ENCODE measurements at regions not wholly inside any gene's neighbourhood (a gene's known extent, or its start where the extent isn't known, plus 50 kb on each side); places are given as distances from the start of the nearest gene placed in this dataset.

- TF ChIP-seq SMC3 (IDR thresholded peaks at IDR 0.05): no peak
- no peak for TF ChIP-seq MAFK (IDR thresholded peaks at IDR 0.05; ENCODE audit: partially characterized antibody)
- TF ChIP-seq CTCF (IDR thresholded peaks at IDR 0.05): no peak
- no peak for TF ChIP-seq HDAC2 (IDR thresholded peaks at IDR 0.05)
- no peak for TF ChIP-seq POLR2A (IDR thresholded peaks at IDR 0.05; ENCODE audit: low read length)
- no peak for TF ChIP-seq ESRRA (IDR thresholded peaks at IDR 0.05; ENCODE audit: borderline replicate concordance, low read length)
- no peak for TF ChIP-seq HMGXB4 (CRISPR knock-in tag; IDR thresholded peaks at IDR 0.05; ENCODE audit: borderline replicate concordance)
- TF ChIP-seq, protein P1, sequence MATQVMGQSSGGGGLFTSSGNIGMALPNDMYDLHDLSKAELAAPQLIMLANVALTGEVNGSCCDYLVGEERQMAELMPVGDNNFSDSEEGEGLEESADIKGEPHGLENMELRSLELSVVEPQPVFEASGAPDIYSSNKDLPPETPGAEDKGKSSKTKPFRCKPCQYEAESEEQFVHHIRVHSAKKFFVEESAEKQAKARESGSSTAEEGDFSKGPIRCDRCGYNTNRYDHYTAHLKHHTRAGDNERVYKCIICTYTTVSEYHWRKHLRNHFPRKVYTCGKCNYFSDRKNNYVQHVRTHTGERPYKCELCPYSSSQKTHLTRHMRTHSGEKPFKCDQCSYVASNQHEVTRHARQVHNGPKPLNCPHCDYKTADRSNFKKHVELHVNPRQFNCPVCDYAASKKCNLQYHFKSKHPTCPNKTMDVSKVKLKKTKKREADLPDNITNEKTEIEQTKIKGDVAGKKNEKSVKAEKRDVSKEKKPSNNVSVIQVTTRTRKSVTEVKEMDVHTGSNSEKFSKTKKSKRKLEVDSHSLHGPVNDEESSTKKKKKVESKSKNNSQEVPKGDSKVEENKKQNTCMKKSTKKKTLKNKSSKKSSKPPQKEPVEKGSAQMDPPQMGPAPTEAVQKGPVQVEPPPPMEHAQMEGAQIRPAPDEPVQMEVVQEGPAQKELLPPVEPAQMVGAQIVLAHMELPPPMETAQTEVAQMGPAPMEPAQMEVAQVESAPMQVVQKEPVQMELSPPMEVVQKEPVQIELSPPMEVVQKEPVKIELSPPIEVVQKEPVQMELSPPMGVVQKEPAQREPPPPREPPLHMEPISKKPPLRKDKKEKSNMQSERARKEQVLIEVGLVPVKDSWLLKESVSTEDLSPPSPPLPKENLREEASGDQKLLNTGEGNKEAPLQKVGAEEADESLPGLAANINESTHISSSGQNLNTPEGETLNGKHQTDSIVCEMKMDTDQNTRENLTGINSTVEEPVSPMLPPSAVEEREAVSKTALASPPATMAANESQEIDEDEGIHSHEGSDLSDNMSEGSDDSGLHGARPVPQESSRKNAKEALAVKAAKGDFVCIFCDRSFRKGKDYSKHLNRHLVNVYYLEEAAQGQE (IDR thresholded peaks at IDR 0.05): no peak
- TF ChIP-seq KDM1A (IDR thresholded peaks at IDR 0.05; ENCODE audit: low read depth): no peak
- no peak for TF ChIP-seq EP300 (IDR thresholded peaks at IDR 0.05)
Observed at GRCh38 chr1:187928696-187929095, 1099.9 kb downstream of the PLA2G4A start.

Data from A549 (cell line).